ENCODE measurements at regions not wholly inside any gene's neighbourhood (a gene's known extent, or its start where the extent isn't known, plus 50 kb on each side); places are given as distances from the start of the nearest gene placed in this dataset.

- no peak overlapping the region for H3K27ac Mint-ChIP-seq
- H2BK120ac ChIP-seq (ENCODE audit: low read depth, low read length, poor library complexity, severe bottlenecking) = no peak overlapping the region
- no peak overlapping the region for H4K8ac ChIP-seq (replicated peaks; ENCODE audit: insufficient read length, low read depth, low read length)
- no peaks in the 10 kb centered on the region for H3K9me3 ChIP-seq (ENCODE audit: control insufficient read depth, low read depth, low read length)
- no peak overlapping the region for H3K23ac ChIP-seq (ENCODE audit: insufficient read length, low read depth, low read length)
- no peak overlapping the region for H2AK5ac ChIP-seq (ENCODE audit: insufficient read length, low read length)
- H3K4ac ChIP-seq (ENCODE audit: low read depth, low read length) = no peak overlapping the region
- H3K4me3 Mint-ChIP-seq = no peak overlapping the region
- no peaks in the 10 kb centered on the region; the same call in 1 of the 2 replicates for H3K4me1 ChIP-seq (ENCODE audit: insufficient read depth, low read length)
- H2BK15ac ChIP-seq (ENCODE audit: low read depth, low read length) = no peak overlapping the region
- H4K5ac ChIP-seq (ENCODE audit: insufficient read length, low read depth, low read length) = no peak overlapping the region
- H3K4me1 Mint-ChIP-seq = peaks cover 0 to 7% of the 10 kb centered on the region in 2 experiments; a peak in 1 of 4 replicates
- no peaks in the 10 kb centered on the region for H3K27me3 ChIP-seq (ENCODE audit: insufficient read depth, low read length)
- H3T11ph ChIP-seq (ENCODE audit: low read length) = no peak overlapping the region
- no peak overlapping the region for H3K14ac ChIP-seq (ENCODE audit: insufficient read depth, low read length)
- no CpG with 5 or more reads among the region's 1 CpG for whole genome bisulfite sequencing (ENCODE audit: extremely low coverage, insufficient read length, low lambda C conversion rate)
- no peaks in the 10 kb centered on the region for H3K23me2 ChIP-seq (ENCODE audit: insufficient read length, low read depth, low read length, poor library complexity, severe bottlenecking)
- DNase-seq = no peak
- H3K79me1 ChIP-seq (ENCODE audit: insufficient read depth, low read depth, low read length, poor library complexity, severe bottlenecking) = no peaks in the 10 kb centered on the region
- H3K36me3 Mint-ChIP-seq (ENCODE audit: insufficient read depth in 1 of 3, low read depth in 3 of 3) = no peaks in the 10 kb centered on the region
- no peak for TF ChIP-seq CTCF (conservative IDR thresholded peaks at IDR 0.05)
- H2AFZ ChIP-seq (ENCODE audit: low read length) = no peak overlapping the region
- H3K9me3 Mint-ChIP-seq = no peaks in the 10 kb centered on the region
- no peak overlapping the region for H3K4me2 ChIP-seq (ENCODE audit: insufficient read depth, insufficient read length, low read length)
- no peak overlapping the region for H4K91ac ChIP-seq (ENCODE audit: insufficient read length, low read depth, low read length)
- no peak overlapping the region for H3K9ac ChIP-seq (ENCODE audit: extremely low read depth, insufficient read length, low read length)
- no peak overlapping the region for H3K27ac ChIP-seq (ENCODE audit: insufficient read length, low read depth, low read length)
- no peak overlapping the region for H2BK20ac ChIP-seq (ENCODE audit: low read depth, low read length, poor library complexity, severe bottlenecking)
- H2BK5ac ChIP-seq (ENCODE audit: insufficient read length, low read length) = no peak overlapping the region
- H2BK12ac ChIP-seq (ENCODE audit: insufficient read length, low read depth, low read length) = no peak overlapping the region
- no peaks in the 10 kb centered on the region for H3K79me2 ChIP-seq (ENCODE audit: insufficient read depth, low read length)
- H3K56ac ChIP-seq (ENCODE audit: insufficient read length, low read depth, low read length) = no peak overlapping the region
- H3K27me3 Mint-ChIP-seq (ENCODE audit: low read depth) = no peaks in the 10 kb centered on the region
- no peaks in the 10 kb centered on the region for H4K20me1 ChIP-seq (ENCODE audit: control insufficient read depth, insufficient read depth, insufficient read length)
- H3K18ac ChIP-seq (ENCODE audit: insufficient read length, low read depth, low read length) = no peak overlapping the region
These were observed 166.0 kb downstream of the HMHB1 start for GRCh38 chr5:143977891-143978461.
